GM18909 (cell line): ENCODE measurements at regions not wholly inside any gene's neighbourhood (a gene's known extent, or its start where the extent isn't known, plus 50 kb on each side); places are given as distances from the start of the nearest gene placed in this dataset.

ENCODE experiments used
- ATAC-seq: cut with Tn5 transposase; IDR thresholded peaks from one replicate; pipeline ENCODE4 v1.9.1; 2021; ENCODE audit warnings: mild to moderate bottlenecking; ENCODE audit not compliant: unreplicated experiment, poor library complexity

- ATAC-seq: no peak
These were observed 2170.5 kb upstream of the PIK3C3 start for GRCh38 chr18:39784541-39784940.

DNA sequence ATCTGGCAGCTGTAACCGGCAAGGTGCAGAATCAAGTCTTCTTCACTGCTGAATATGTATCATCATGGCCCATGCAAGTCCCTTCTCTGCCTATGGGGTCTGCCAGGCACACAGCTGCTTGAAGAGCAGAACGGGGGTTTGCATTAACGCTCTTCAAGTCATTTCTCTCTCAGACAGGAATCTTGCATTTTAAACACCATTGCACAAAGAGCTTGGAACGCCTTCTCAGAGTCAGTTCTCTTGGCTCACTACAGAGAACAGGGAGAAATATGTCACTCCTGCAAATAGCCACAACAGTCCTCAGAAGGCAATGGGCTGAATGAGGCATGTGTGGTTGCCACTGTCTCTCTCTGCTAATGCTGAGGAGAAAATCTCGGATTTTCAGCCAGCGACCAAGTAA is 2173.5 kb upstream of the PIK3C3 start:
- no peak for ATAC-seq

- no peak for ATAC-seq
These were observed 2174.3 kb upstream of the PIK3C3 start for GRCh38 chr18:39780774-39781173.

GRCh38 chr18:39779926-39780325 is 2175.1 kb upstream of the PIK3C3 start:
- no peak for ATAC-seq

- ATAC-seq: no peak
These were observed 2178.3 kb upstream of the PIK3C3 start for GRCh38 chr18:39776766-39777165.

DNA sequence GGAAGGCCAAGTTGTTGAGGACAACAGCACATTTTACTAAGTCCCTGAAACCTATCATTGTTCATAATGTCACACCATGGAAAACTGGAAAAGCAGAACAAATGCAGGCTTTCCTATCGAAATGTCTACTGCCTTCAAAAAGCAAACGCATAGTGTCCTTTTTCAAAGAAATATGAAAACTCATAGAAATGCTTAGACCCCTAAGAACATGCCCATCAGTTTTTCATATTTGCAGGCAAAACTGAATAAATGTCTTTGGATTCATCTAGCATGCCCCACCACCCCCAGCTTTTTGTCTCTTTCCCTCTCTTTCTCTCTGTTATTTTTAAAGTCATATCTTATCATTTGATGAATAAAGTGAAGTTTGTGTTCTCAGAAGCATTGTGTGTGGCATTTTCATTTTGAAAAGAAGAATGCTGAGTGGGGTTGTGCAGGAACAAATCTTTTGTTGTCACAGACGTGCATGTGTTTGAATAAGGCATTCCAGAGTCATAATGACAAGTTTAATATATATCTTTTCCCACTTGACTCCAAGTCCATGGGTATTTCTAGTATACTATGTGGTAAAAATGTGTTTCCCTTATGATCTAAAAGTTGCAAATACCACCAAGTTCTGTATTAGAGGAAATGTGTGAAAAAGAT is 2180.0 kb upstream of the PIK3C3 start:
- no peak for ATAC-seq

DNA sequence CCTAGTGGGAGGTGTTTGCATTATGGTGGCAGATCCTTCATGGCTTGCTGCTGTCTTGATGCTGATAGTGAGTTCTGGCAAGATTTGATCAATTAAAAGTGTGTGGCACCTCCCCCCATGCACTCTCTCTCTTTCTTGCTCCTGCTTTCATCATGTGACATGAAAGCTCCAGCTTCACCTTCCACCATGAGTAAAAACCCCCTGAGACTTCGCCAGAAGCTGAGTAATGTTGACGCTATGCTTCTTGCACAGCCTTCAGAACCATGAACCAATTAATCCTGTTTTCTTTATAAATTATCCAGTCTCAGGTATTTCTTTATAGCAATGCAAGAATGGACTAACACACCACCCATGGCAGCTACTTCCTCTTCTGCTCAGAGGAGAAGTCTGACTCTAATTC is 2181.4 kb upstream of the PIK3C3 start:
- ATAC-seq: no peak

DNA sequence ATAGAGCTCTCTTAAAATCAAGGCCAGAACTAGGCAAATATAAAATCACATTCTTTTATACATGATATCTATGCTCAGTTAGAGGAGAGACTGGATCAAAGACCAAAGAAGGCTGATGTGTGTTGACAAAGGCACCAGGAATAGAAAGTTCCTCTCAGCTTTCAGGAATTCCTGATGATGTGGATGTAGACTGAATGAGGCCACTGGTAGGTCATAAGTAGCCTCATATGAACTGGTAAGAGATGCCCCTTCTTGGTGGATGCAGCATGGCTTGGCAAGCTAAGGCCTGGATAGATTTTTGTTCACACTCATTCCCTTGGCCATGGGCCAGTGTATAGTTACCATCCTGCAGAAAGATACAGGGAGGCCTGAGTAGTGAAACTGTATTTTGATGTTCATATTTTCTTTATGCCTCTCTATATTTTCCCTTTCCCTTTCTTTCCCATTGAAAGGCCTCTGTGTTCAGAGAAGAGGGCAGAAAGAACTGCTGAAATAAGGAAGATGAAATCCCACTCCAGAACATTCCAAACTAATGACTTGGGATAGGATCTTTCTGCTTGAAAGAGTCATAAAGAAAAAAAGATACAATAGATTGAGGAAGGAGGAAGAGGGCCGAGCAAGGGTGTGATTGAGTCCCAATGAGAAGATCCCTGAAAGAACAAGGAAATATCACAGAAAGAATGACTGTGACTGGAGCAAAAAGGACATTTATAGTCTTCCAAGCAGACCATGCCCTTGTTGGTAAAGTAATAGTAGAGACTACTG is 2182.7 kb upstream of the PIK3C3 start:
- no peak for ATAC-seq

DNA sequence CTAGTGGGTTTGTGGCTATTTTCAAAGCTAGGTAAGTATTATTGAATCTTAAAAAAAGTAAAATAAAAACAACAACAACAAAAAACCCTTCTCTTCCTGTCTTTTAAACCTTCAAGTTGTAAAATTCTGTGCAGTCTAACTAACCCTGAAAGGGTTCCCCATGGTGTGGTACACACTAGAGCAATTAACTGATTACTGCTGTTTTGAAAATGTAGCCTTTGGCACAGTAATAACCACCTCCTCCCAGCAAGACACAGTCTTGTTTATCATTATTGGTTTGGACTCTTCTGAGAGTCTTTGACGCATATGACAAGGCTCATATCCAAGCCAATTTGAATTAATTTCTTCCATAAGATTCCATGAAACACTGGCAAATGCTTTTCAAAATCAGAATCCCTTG is 2184.6 kb upstream of the PIK3C3 start:
- ATAC-seq: no peak

- ATAC-seq: no peak
These were observed 2190.2 kb upstream of the PIK3C3 start for GRCh38 chr18:39764873-39765272.

DNA sequence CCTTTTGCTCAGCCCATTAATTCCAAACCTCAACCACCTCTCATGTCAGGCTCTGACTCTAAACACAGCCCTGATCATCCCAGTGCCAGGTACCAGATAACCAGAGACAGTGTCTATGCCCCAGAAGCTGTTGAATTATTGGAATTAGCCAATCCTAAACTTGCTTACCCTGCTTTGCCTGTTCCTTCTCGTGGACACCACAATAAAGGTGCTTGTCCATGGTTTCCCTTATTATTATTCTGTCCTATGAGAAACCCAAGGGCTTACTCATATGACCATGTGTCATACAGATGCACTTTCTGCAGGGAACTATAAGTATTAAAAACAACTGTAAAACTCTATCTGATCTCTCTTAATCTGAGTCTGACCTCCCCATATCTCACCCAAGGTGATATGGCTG is 2193.8 kb upstream of the PIK3C3 start:
- ATAC-seq: no peak

GRCh38 chr18:39759926-39760325 is 2194.3 kb upstream of the CELF4 start:
- no peak for ATAC-seq

GRCh38 chr18:39753178-39753577 is 2187.6 kb upstream of the CELF4 start:
- no peak for ATAC-seq

DNA sequence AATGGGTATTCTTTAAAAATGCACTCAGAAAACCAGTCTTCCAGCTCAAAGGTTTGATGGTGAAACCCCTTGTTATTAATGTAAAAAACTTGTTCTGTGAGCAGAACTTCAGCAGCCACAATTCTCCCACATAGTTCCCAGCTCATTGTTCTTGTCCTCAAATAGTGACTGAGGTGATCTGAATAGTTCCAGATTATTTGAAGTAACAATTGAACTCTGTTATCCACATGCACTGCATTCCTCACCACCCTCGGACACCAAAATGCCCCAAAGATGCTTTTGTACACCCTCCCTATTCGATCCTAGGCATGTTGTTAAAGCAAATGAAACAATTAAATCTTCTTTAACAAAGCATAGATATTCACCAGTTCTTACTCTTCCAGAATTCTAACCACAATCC is 2186.8 kb upstream of the CELF4 start:
- no peak for ATAC-seq

- ATAC-seq: no peak
These were observed 2186.3 kb upstream of the CELF4 start for GRCh38 chr18:39751921-39752320.

DNA sequence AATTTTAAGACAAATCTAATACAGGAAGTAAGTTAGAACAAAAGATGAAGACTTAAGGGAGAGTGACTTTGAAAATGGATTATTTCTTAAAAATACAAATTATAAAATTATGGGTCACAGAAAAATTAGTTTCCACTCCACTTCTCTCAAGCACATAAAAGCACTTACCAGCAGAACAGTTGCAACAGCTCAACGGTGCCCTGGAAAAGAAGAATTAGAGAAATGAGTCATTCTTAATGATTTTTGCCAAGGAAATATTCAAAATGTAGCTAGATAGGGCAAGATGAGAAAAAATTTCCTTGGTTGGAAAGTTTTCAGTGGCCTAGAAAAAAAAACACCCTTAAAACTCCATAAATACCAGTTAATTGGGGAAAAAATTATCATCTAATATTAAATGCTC is 2185.6 kb upstream of the CELF4 start:
- ATAC-seq: no peak

DNA sequence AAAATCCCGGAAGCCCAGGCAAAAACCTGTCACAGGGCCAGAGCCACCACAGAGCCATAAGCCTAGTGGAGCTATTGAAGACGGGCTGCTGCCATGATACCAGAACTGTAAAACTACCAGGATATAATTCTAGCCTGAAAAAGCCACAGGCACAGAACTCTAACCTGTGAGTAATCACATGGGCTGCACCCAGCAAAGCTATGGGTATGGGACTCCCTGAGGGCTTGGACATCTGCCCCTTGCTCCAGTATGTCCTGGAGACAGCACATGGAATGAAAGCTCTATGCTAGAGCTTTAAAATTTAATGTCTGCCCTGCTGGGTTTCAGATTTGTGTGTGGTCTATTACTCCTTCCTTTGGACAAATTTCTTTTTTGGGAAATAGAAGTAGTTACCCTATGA is 2183.6 kb upstream of the CELF4 start:
- no peak for ATAC-seq

- ATAC-seq: no peak
These were observed 2183.1 kb upstream of the CELF4 start for GRCh38 chr18:39748727-39749126.

DNA sequence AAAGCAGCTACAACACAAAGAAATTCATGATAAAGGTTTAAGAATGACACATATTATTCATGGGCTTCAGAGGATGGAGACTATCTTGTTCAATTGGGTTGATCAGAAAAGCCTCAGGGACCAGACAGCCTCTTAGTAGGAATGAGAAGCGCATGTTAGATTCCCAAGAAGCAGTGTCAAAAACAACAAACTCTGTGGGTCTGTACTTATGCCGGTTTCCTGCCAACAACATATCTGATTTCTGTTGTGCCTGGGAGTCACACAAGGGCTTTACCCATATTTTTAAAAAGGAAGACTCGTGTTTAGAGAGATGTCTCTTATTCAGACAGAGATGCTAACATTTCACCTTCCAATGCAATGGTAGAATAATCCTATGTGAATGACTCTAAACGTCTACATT is 2180.6 kb upstream of the CELF4 start:
- no peak for ATAC-seq

- ATAC-seq: no peak
These were observed 2177.9 kb upstream of the CELF4 start for GRCh38 chr18:39743463-39743862.

DNA sequence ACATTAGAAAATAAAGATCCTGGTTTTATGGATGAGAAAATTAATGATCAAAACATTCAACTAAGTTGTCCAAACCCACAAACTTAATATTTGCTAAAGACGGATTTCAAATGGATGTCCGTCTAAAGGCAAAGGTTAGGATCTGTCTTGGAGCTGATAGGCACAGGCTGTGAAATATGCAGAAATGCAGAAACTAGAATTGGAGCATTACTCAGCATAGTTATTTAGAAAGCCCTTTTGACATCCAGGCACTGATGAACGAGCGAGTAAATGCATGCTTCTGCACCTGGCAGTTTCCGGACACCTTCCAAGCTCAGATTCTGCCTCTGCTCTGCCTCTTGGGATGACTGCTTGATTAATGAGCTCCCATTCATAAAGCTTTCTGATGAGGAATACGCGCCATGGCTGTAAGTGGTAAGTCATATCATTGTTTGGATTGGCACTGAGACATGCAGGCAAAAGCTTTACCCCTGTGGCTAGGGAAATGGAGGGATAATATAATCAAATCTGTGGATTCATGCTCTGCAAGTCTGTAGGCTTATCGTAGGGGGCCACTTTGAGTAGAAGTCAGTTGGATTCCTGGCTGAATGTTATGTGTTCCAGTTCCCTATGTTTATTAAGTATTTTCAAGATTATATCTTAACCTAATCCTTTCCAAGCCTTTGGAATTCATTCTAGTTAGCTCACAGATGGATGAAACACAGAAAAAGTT is 2176.3 kb upstream of the CELF4 start:
- no peak for ATAC-seq

DNA sequence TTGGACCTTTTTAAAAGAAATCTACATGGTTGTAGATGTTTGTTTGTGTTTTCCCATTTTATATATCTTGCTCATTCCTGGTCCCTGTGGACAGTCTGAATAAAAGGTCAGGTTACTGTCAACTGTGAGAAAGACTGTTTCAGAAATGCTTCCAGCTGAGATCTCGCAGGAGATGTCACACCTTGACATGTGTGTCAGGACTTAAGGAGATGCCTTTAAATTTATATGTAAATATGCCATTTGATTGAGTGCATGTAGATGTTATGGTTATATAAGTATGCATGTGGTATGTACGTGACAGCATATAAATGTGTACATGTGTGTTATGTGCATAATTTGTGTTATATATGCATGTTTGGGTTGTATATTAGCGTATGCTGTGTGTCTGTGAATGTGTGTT is 2172.3 kb upstream of the CELF4 start:
- no peak for ATAC-seq
